H1 (cell line): ENCODE measurements at regions not wholly inside any gene's neighbourhood (a gene's known extent, or its start where the extent isn't known, plus 50 kb on each side); places are given as distances from the start of the nearest gene placed in this dataset.

Experiments
- CTCF ChIA-PET: fragments of 300-600 bp; sonication (Branson Sonifier 250); formaldehyde crosslinking; loops from one replicate; lab custom pipeline; 2021; ENCODE audit not compliant: partially characterized antibody; lab: Charles Lee
- POLR2A ChIA-PET: fragments of 300-600 bp; sonication (Branson Sonifier 250); formaldehyde crosslinking; loops from one replicate; lab custom pipeline; 2021; ENCODE audit warnings: inconsistent platforms; ENCODE audit not compliant: partially characterized antibody; lab: Charles Lee
- DNase-seq, 2 experiments: peaks; one replicate each; pipeline versions ENCODE4 v3.0.0 to v3.0.0-alpha.2; 2010 to 2022; ENCODE audit warnings: low spot score in 2 of 2, low read depth in 1 of 2, mixed read lengths in 1 of 2
- FAIRE-seq: peaks from 2 replicates; lab custom pipeline; 2011; peaks lifted over from hg19 to GRCh38; lab: Jason Lieb, UNC
- H2AFZ ChIP-seq: 2 replicates; pipeline ENCODE4 v1.8.1; 2012; ENCODE audit warnings: low read length, inconsistent platforms
- H2AK5ac ChIP-seq: 2 replicates; pipeline ENCODE4 v1.6.1; 2013; ENCODE audit warnings: low read depth, low read length
- H2BK120ac ChIP-seq: replicated peaks from 2 replicates; pipeline ENCODE3; 2013; ENCODE audit warnings: low read depth, low read length, inconsistent platforms
- H2BK12ac ChIP-seq: 2 replicates; pipeline ENCODE4 v1.6.1; 2013; ENCODE audit warnings: low read depth, low read length
- H2BK15ac ChIP-seq: 2 replicates; pipeline ENCODE4 v1.6.1; 2013; ENCODE audit warnings: low read length
- H2BK20ac ChIP-seq: 2 replicates; pipeline ENCODE4 v1.6.1; 2013; ENCODE audit warnings: low read length
- H2BK5ac ChIP-seq: 2 replicates; pipeline ENCODE4 v1.6.1; 2013; ENCODE audit warnings: low read depth, low read length
- H3K14ac ChIP-seq: 2 replicates; pipeline ENCODE4 v1.6.1; 2013; ENCODE audit warnings: inconsistent platforms; ENCODE audit not compliant: insufficient read length
- H3K18ac ChIP-seq: 2 replicates; pipeline ENCODE4 v1.6.1; 2013; ENCODE audit warnings: low read length; ENCODE audit errors: extremely low read depth
- H3K23ac ChIP-seq: 2 replicates; pipeline ENCODE4 v1.6.1; 2013; ENCODE audit warnings: inconsistent platforms; ENCODE audit not compliant: insufficient read length
- H3K23me2 ChIP-seq: 2 replicates; pipeline ENCODE4 v1.6.1; 2013; ENCODE audit warnings: low read depth, low read length
- H3K27ac ChIP-seq: 2 replicates; pipeline ENCODE4 v1.6.1; 2011; ENCODE audit warnings: low read depth, low read length, inconsistent platforms
- H3K27me3 ChIP-seq, 4 experiments: replicated peaks in 1 of 4; 1 replicate in 1 of 4; 2 replicates in 3 of 4; pipeline versions ENCODE4 v1.6.1 to v1.8.1; 2011 to 2013; ENCODE audit warnings: low read length in 3 of 4, mild to moderate bottlenecking in 3 of 4, inconsistent platforms in 2 of 4, mixed read lengths in 2 of 4, moderate library complexity in 1 of 4; ENCODE audit not compliant: control insufficient read depth in 3 of 4, insufficient read depth in 3 of 4; ENCODE audit errors: extremely low read depth in 1 of 4
- H3K36me3 ChIP-seq, 4 experiments: 2 replicates each; pipeline versions ENCODE4 v1.6.1 to v1.8.1; 2011 to 2013; ENCODE audit warnings: mild to moderate bottlenecking in 4 of 4, low read length in 3 of 4, moderate library complexity in 2 of 4, control low read depth in 1 of 4, inconsistent platforms in 1 of 4; ENCODE audit not compliant: insufficient read depth in 4 of 4, control insufficient read depth in 2 of 4
- H3K4ac ChIP-seq: replicated peaks from 2 replicates; pipeline ENCODE3; 2013; ENCODE audit warnings: low read length, low read depth, mixed read lengths, inconsistent platforms; ENCODE audit not compliant: insufficient read length
- H3K4me1 ChIP-seq, 4 experiments: replicated peaks in 1 of 4; 1 replicate in 1 of 4; 2 replicates in 3 of 4; pipeline versions ENCODE4 v1.6.1 to v1.8.1; 2011 to 2013; ENCODE audit warnings: low read length in 3 of 4, inconsistent platforms in 2 of 4, mixed read lengths in 1 of 4; ENCODE audit not compliant: insufficient read depth in 4 of 4, control insufficient read depth in 3 of 4
- H3K4me2 ChIP-seq, 2 experiments: 2 replicates each; pipeline versions ENCODE4 v1.6.1 to v1.8.1; 2011 to 2013; ENCODE audit warnings: low read depth in 2 of 2, low read length in 2 of 2, control low read depth in 1 of 2, inconsistent platforms in 1 of 2, mild to moderate bottlenecking in 1 of 2; ENCODE audit not compliant: insufficient read depth in 1 of 2
- H3K4me3 ChIP-seq, 4 experiments: fragments of 200-600, 300-600 bp in 1 of 4; sonication (generic), shearing (Covaris generic), sonication (Bioruptor Twin) in 1 of 4; 2 replicates each; pipeline versions ENCODE4 v1.5.1 to v1.8.1; 2011 to 2016; ENCODE audit warnings: low read length in 4 of 4, low read depth in 3 of 4, control low read depth in 2 of 4, inconsistent platforms in 2 of 4, mild to moderate bottlenecking in 2 of 4, mixed read lengths in 1 of 4, moderate library complexity in 1 of 4; ENCODE audit not compliant: insufficient read depth in 2 of 4; ENCODE audit errors: extremely low read depth in 1 of 4
- H3K56ac ChIP-seq: replicated peaks from 2 replicates; pipeline ENCODE3; 2013; ENCODE audit warnings: low read depth, mild to moderate bottlenecking, mixed read lengths, low read length, inconsistent platforms; ENCODE audit not compliant: insufficient read length
- H3K79me1 ChIP-seq: 2 replicates; pipeline ENCODE4 v1.6.1; 2013; ENCODE audit warnings: low read depth, low read length, control low read depth
- H3K79me2 ChIP-seq, 2 experiments: 2 replicates each; pipeline versions ENCODE4 v1.6.1 to v1.8.1; 2012 to 2013; ENCODE audit warnings: low read length in 2 of 2, mild to moderate bottlenecking in 2 of 2, inconsistent platforms in 1 of 2; ENCODE audit not compliant: insufficient read depth in 2 of 2, control insufficient read depth in 1 of 2
- H3K9ac ChIP-seq, 4 experiments: replicated peaks in 1 of 4; 1 replicate in 1 of 4; 2 replicates in 3 of 4; pipeline versions ENCODE4 v1.6.1 to v1.8.1; 2011 to 2013; ENCODE audit warnings: low read depth in 3 of 4, low read length in 3 of 4, control low read depth in 2 of 4, mild to moderate bottlenecking in 2 of 4, moderate library complexity in 2 of 4, inconsistent platforms in 1 of 4; ENCODE audit errors: extremely low read depth in 1 of 4
- H3K9me3 ChIP-seq, 2 experiments: 2 replicates each; pipeline versions ENCODE4 v1.6.1 to v1.8.1; 2012 to 2013; ENCODE audit warnings: mild to moderate bottlenecking in 2 of 2, moderate library complexity in 2 of 2, control low read depth in 1 of 2, inconsistent platforms in 1 of 2, low read depth in 1 of 2, low read length in 1 of 2, mixed read lengths in 1 of 2; ENCODE audit not compliant: insufficient read depth in 2 of 2
- H4K20me1 ChIP-seq, 2 experiments: replicated peaks in 1 of 2; 2 replicates each; pipeline versions ENCODE3 to v1.8.1; 2011 to 2013; ENCODE audit warnings: inconsistent platforms in 2 of 2, low read length in 2 of 2, mild to moderate bottlenecking in 1 of 2; ENCODE audit not compliant: insufficient read depth in 2 of 2, control insufficient read depth in 1 of 2
- H4K5ac ChIP-seq: 2 replicates; pipeline ENCODE4 v1.6.1; 2013; ENCODE audit warnings: low read length, low read depth, mixed read lengths, inconsistent platforms; ENCODE audit not compliant: insufficient read length
- H4K8ac ChIP-seq: 2 replicates; pipeline ENCODE4 v1.8.0; 2013; ENCODE audit warnings: mild to moderate bottlenecking, moderate library complexity, low read length, inconsistent platforms; ENCODE audit not compliant: insufficient read depth; ENCODE audit errors: extremely low read depth
- H4K91ac ChIP-seq: replicated peaks from 2 replicates; pipeline ENCODE3; 2013; ENCODE audit warnings: low read length, mixed read lengths, inconsistent platforms; ENCODE audit not compliant: insufficient read length
- CTBP2 ChIP-seq: IDR thresholded peaks from 2 replicates; pipeline ENCODE4 v1.7.0; 2011; ENCODE audit warnings: borderline replicate concordance, mild to moderate bottlenecking, moderate library complexity, mixed read lengths, low read length; ENCODE audit not compliant: insufficient read depth, insufficient read length
- SRF ChIP-seq: IDR thresholded peaks from 2 replicates; pipeline ENCODE4 v1.6.1; 2011; ENCODE audit warnings: mild to moderate bottlenecking, low read depth, low read length, moderate library complexity
- WGBS, 2 experiments: shearing (Covaris generic) in 1 of 2; methylation state at CpG; one replicate each; pipeline versions ENCODE4 v1.1.6 to v1.1.7; 2013 to 2015; ENCODE audit warnings: low lambda C conversion rate in 2 of 2, mixed read lengths in 2 of 2, inconsistent platforms in 1 of 2, low coverage in 1 of 2, missing lambda C conversion rate in 1 of 2; ENCODE audit not compliant: insufficient replicate concordance in 2 of 2, insufficient coverage in 1 of 2, insufficient read length in 1 of 2; ENCODE audit errors: extremely low coverage in 1 of 2, missing lambda C conversion rate in 1 of 2; 5-methylcytosine and 5-hydroxymethylcytosine counted together

GRCh38 chr14:96934638-96935330, 137.6 kb downstream of the VRK1 start:
- H2BK15ac ChIP-seq: no peak overlapping the region
- no peak overlapping the region for H4K8ac ChIP-seq
- H3K9ac ChIP-seq: no peak overlapping the region
- H3K4me3 ChIP-seq: no peak overlapping the region
- no peaks in the 10 kb centered on the region for H3K36me3 ChIP-seq
- no peak overlapping the region for H3K27ac ChIP-seq
- H3K9me3 ChIP-seq: no peaks in the 10 kb centered on the region
- FAIRE-seq: no peak
- no peak overlapping the region for H3K56ac ChIP-seq
- H3K23me2 ChIP-seq: no peaks in the 10 kb centered on the region
- POLR2A ChIA-PET: no interaction called here
- no peak for DNase-seq
- H3K18ac ChIP-seq: no peak overlapping the region
- H2BK12ac ChIP-seq: no peak overlapping the region
- no peak overlapping the region for H2BK120ac ChIP-seq
- no peak overlapping the region for H2AK5ac ChIP-seq
- H2AFZ ChIP-seq: no peak overlapping the region
- H3K4me1 ChIP-seq: no peaks in the 10 kb centered on the region
- H4K20me1 ChIP-seq: no peaks in the 10 kb centered on the region
- no peak overlapping the region for H4K91ac ChIP-seq
- no peaks in the 10 kb centered on the region for H3K79me2 ChIP-seq
- no peak overlapping the region for H3K4ac ChIP-seq
- H2BK5ac ChIP-seq: no peak overlapping the region
- H2BK20ac ChIP-seq: no peak overlapping the region
- H3K14ac ChIP-seq: no peak overlapping the region
- no peak overlapping the region for H4K5ac ChIP-seq
- H3K23ac ChIP-seq: no peak overlapping the region
- 0 out of 2 replicates have a peak, but pooled peaks cover 2% of the 10 kb centered on the region for H3K79me1 ChIP-seq
- H3K27me3 ChIP-seq: no peaks in the 10 kb centered on the region
- H3K4me2 ChIP-seq: no peak overlapping the region
- WGBS, 2 experiments: 86% methylated on average over 13 of the region's 13 CpGs; no CpG with 5 or more reads in 1 of the 2 experiments
- no peak for TF ChIP-seq SRF
- no peak for TF ChIP-seq CTBP2
- TF ChIP-seq, all 59 proteins: peak for 0
- CTCF ChIA-PET: no interaction called here
